ENCODE measurements at regions not wholly inside any gene's neighbourhood (a gene's known extent, or its start where the extent isn't known, plus 50 kb on each side); places are given as distances from the start of the nearest gene placed in this dataset.

DNA sequence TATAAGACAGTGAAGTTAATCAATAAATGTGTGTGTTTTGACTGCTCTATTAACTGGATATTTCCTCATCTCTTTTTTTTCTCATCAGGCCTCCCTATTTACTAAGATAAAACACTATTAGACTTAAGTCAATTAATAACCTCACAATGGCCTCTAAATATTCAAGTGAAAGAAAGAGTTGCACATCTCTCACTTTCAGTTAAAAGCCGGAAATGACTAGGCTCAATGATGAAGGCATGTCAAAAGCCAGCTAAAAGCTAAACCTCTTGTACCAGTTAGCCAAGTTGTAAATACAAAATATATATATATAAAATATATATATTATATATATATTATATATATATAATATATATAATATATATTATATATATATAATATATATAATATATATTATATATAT lies 127.0 kb upstream of the MEOX2 start:
- no peak overlapping the region for H3K4me2 ChIP-seq (ENCODE audit: low read depth, low read length)
- H4K91ac ChIP-seq (ENCODE audit: insufficient read depth, low read depth, low read length): no peak overlapping the region
- H4K8ac ChIP-seq (ENCODE audit: low read depth in 2 of 2, low read length in 2 of 2): no peak overlapping the region
- no peak overlapping the region for H2BK5ac ChIP-seq (ENCODE audit: low read depth, low read length, poor library complexity, severe bottlenecking)
- no peaks in the 10 kb centered on the region for H3K36me3 ChIP-seq (ENCODE audit: control insufficient read depth, insufficient read depth, low read length)
- H2BK15ac ChIP-seq (ENCODE audit: low read depth, low read length): no peak overlapping the region
- H3K9me1 ChIP-seq (ENCODE audit: insufficient read depth, low read length): no peaks in the 10 kb centered on the region
- no peak overlapping the region for H3K18ac ChIP-seq (ENCODE audit: low read depth, low read length)
- CTCF ChIA-PET: no interaction called here
- H3K9ac ChIP-seq (ENCODE audit: low read depth, low read length): no peak overlapping the region
- H3K79me1 ChIP-seq (ENCODE audit: low read depth in 1 of 2, low read length in 2 of 2): no peaks in the 10 kb centered on the region
- intact Hi-C loops (cut with micrococcal nuclease) (no loop called here), in situ Hi-C loops (cut with MboI; ENCODE audit: low sequenced_read_pairs) (no loop called here), dilution Hi-C loops (cut with HindIII; ENCODE audit: low sequenced_read_pairs, unreplicated experiment) (no loop called here)
- DNase-seq (no peak), ATAC-seq (ENCODE audit: low read depth) (no peak)
- no peaks in the 10 kb centered on the region for H3K4me1 ChIP-seq (ENCODE audit: control insufficient read depth, insufficient read depth, low read length)
- no TSS peak for BruUV-seq (replicated peaks)
- no peak overlapping the region for H2AFZ ChIP-seq (replicated peaks; ENCODE audit: low read length, poor library complexity)
- TF ChIP-seq NFE2L2 (IDR thresholded peaks at IDR 0.05; ENCODE audit: low read depth, low read length): no peak
- TF ChIP-seq, protein P1, sequence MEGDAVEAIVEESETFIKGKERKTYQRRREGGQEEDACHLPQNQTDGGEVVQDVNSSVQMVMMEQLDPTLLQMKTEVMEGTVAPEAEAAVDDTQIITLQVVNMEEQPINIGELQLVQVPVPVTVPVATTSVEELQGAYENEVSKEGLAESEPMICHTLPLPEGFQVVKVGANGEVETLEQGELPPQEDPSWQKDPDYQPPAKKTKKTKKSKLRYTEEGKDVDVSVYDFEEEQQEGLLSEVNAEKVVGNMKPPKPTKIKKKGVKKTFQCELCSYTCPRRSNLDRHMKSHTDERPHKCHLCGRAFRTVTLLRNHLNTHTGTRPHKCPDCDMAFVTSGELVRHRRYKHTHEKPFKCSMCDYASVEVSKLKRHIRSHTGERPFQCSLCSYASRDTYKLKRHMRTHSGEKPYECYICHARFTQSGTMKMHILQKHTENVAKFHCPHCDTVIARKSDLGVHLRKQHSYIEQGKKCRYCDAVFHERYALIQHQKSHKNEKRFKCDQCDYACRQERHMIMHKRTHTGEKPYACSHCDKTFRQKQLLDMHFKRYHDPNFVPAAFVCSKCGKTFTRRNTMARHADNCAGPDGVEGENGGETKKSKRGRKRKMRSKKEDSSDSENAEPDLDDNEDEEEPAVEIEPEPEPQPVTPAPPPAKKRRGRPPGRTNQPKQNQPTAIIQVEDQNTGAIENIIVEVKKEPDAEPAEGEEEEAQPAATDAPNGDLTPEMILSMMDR (conservative IDR thresholded peaks at IDR 0.05; ENCODE audit: low read depth, low read length): no peak
- TF ChIP-seq MAZ (IDR thresholded peaks at IDR 0.05; ENCODE audit: borderline replicate concordance, low read depth, low read length): no peak
- no peak for TF ChIP-seq MAFK (IDR thresholded peaks at IDR 0.05; ENCODE audit: low read depth, low read length)
- no peak for TF ChIP-seq MXI1 (IDR thresholded peaks at IDR 0.05; ENCODE audit: borderline replicate concordance, low read depth, low read length)
- no peak for TF ChIP-seq SMC3 (IDR thresholded peaks at IDR 0.05; ENCODE audit: low read depth, low read length)
- TF ChIP-seq RCOR1 (IDR thresholded peaks at IDR 0.05; ENCODE audit: insufficient replicate concordance, low read length): no peak
- TF ChIP-seq, protein P2, sequence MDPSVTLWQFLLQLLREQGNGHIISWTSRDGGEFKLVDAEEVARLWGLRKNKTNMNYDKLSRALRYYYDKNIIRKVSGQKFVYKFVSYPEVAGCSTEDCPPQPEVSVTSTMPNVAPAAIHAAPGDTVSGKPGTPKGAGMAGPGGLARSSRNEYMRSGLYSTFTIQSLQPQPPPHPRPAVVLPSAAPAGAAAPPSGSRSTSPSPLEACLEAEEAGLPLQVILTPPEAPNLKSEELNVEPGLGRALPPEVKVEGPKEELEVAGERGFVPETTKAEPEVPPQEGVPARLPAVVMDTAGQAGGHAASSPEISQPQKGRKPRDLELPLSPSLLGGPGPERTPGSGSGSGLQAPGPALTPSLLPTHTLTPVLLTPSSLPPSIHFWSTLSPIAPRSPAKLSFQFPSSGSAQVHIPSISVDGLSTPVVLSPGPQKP (IDR thresholded peaks at IDR 0.05; ENCODE audit: borderline replicate concordance, low read depth, low read length): no peak
- no peak for TF ChIP-seq CEBPB (IDR thresholded peaks at IDR 0.05; ENCODE audit: low read depth, low read length)
- no peak for TF ChIP-seq POLR2A (IDR thresholded peaks at IDR 0.05; ENCODE audit: low read depth, low read length)
- no peak for TF ChIP-seq CHD1 (IDR thresholded peaks at IDR 0.05; ENCODE audit: low read depth, low read length)
- TF ChIP-seq, protein P3, sequence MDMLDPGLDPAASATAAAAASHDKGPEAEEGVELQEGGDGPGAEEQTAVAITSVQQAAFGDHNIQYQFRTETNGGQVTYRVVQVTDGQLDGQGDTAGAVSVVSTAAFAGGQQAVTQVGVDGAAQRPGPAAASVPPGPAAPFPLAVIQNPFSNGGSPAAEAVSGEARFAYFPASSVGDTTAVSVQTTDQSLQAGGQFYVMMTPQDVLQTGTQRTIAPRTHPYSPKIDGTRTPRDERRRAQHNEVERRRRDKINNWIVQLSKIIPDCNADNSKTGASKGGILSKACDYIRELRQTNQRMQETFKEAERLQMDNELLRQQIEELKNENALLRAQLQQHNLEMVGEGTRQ (IDR thresholded peaks at IDR 0.05; ENCODE audit: low read depth, low read length): no peak
- TF ChIP-seq FOS (IDR thresholded peaks at IDR 0.05; ENCODE audit: low read depth, low read length): no peak
- no peak for TF ChIP-seq BHLHE40 (IDR thresholded peaks at IDR 0.05; ENCODE audit: low read depth, low read length)
- TF ChIP-seq RFX5 (IDR thresholded peaks at IDR 0.05; ENCODE audit: low read depth, low read length): no peak
- TF ChIP-seq RAD21 (IDR thresholded peaks at IDR 0.05; ENCODE audit: low read length): no peak
- H2BK20ac ChIP-seq (ENCODE audit: low read depth, low read length): no peak overlapping the region
- H3K56ac ChIP-seq (ENCODE audit: extremely low read depth, insufficient read depth, low read length): no peak overlapping the region
- no CpG with 5 or more reads among the region's 1 CpG for WGBS, 2 experiments (ENCODE audit: extremely low coverage in 2 of 2, insufficient read length in 1 of 2)
- H3K9me3 ChIP-seq (ENCODE audit: control insufficient read depth, insufficient read depth, low read length): no peaks in the 10 kb centered on the region
- no peaks in the 10 kb centered on the region for H4K20me1 ChIP-seq (ENCODE audit: insufficient read depth, low read length)
- POLR2A ChIA-PET (ENCODE audit: unreplicated experiment): no interaction called here
- no peak overlapping the region for H3K27ac ChIP-seq (ENCODE audit: insufficient read depth, low read length)
- no peak overlapping the region for H2BK120ac ChIP-seq (ENCODE audit: low read depth, low read length)
- no peak overlapping the region for H3K4ac ChIP-seq (ENCODE audit: low read depth, low read length)
- no peak overlapping the region for H3K4me3 ChIP-seq (ENCODE audit: insufficient read depth, low read depth, low read length)
- no peak overlapping the region for H3K23ac ChIP-seq (ENCODE audit: low read depth, low read length)
- no peak overlapping the region for H4K5ac ChIP-seq (ENCODE audit: low read depth, low read length)
- H3K27me3 ChIP-seq (ENCODE audit: control insufficient read depth, insufficient read depth, low read length): no peaks in the 10 kb centered on the region
- no peak overlapping the region for H2AK5ac ChIP-seq (ENCODE audit: low read depth, low read length)
- H2AK9ac ChIP-seq (replicated peaks; ENCODE audit: low read depth, low read length, poor library complexity): no peak overlapping the region
- no peak overlapping the region for H3K14ac ChIP-seq (replicated peaks; ENCODE audit: low read depth, low read length)
